T-helper 17 cell (primary cell): ENCODE measurements at regions not wholly inside any gene's neighbourhood (a gene's known extent, or its start where the extent isn't known, plus 50 kb on each side); places are given as distances from the start of the nearest gene placed in this dataset.

Experiments used
- ATAC-seq: fragments of 150-1000 bp; cut with Tn5 transposase; 2 replicates; pipeline ENCODE4 v1.10.0; 2021; ENCODE audit warnings: mild to moderate bottlenecking, moderate library complexity
- DNase-seq, 3 donors: peaks; one replicate each; pipeline versions ENCODE4 v3.0.0 to v3.0.0-alpha.2; 2020 to 2021
- H3K9me3 ChIP-seq: one replicate; pipeline ENCODE4 v1.7.0; 2013; ENCODE audit warnings: low read length, mild to moderate bottlenecking; ENCODE audit not compliant: control insufficient read depth, poor library complexity, severe bottlenecking
- H3K27ac Mint-ChIP-seq: one replicate; pipeline ENCODE4 v1.8.0; 2022; ENCODE audit warnings: mild to moderate bottlenecking, moderate library complexity, mixed read lengths
- H3K27me3 Mint-ChIP-seq: one replicate; pipeline ENCODE4 v1.8.0; 2022; ENCODE audit warnings: mixed read lengths
- H3K36me3 Mint-ChIP-seq: one replicate; pipeline ENCODE4 v1.8.0; 2022; ENCODE audit warnings: low read depth, mixed read lengths
- H3K4me1 Mint-ChIP-seq: one replicate; pipeline ENCODE4 v1.8.0; 2022; ENCODE audit warnings: mild to moderate bottlenecking, mixed read lengths
- H3K4me3 Mint-ChIP-seq: one replicate; pipeline ENCODE4 v1.8.0; 2022; ENCODE audit warnings: mild to moderate bottlenecking, moderate library complexity, mixed read lengths

DNA sequence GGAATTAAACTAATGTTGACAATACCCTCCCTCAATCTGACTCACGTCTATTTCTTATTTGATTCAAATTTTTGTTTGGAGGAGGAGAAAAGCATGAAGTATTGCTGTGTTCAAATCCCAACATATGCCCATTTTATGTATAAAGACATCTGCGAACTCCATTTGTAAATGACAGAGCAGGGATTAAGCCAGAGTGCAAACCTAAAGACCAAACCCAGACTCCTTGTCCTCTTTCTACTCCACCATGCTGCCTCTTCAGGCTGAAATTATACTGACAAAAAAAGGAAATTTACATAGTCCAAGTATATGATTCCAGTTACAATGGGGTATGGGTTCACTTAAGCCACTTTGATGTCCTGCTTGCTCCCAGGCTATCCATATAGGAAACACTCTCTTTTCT is 383.1 kb downstream of the ADRA2A start:
- H3K9me3 ChIP-seq, result no peaks in the 10 kb centered on the region
- H3K27me3 Mint-ChIP-seq, result peaks cover 8% of the 10 kb centered on the region
- ATAC-seq (no peak), DNase-seq (no peak)
- no peaks in the 10 kb centered on the region for H3K36me3 Mint-ChIP-seq
- H3K27ac Mint-ChIP-seq, result no peak overlapping the region
- no peaks in the 10 kb centered on the region for H3K4me1 Mint-ChIP-seq
- no peak overlapping the region for H3K4me3 Mint-ChIP-seq

DNA sequence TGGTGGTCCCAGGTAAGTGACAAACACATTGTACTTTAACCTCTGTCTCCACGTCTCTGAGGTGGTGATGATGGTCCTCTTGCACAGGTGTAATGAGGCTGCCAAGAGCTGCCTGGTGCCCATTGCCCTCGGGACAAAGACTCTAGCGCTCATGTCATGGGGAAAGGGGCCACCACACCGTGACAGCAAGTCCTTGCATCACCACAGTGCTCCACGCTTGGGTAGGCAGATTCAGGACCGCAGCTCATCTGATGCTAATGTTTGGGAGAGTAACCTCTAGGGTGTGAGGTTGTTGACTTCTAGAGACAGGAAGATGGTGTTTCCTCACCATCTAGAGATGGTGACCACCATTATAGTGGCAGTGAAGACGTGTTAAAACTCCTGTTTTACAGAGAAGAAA is 395.6 kb downstream of the ADRA2A start:
- ATAC-seq, result no peak
- Mint-ChIP-seq H3K4me3 (no peak overlapping the region), H3K27me3 (peaks cover 26% of the 10 kb centered on the region), H3K27ac (no peak overlapping the region), H3K4me1 (no peaks in the 10 kb centered on the region), H3K36me3 (no peaks in the 10 kb centered on the region)
- H3K9me3 ChIP-seq, result no peaks in the 10 kb centered on the region
- no peak for DNase-seq

DNA sequence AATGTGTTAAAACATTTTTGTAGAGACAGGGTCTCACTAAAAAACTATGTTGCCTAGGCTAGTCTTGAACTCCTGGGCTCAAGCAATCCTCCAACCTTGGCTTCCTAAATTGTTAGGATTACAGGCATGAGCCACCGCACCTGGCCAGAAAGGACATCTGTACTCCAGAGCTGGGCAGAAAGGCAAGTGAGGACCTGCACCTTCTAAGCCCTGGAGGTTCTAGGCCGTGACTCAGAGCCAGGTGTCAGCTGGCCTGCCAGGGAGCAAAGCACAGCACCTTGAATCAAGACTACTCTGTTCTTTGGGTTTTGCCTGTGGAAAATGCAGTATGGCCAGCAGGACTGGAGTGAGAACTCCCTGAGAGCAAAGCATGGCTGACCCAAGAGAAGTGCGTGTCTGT is 396.5 kb downstream of the ADRA2A start:
- DNase-seq, result no peak
- H3K27me3 Mint-ChIP-seq, result peaks cover 18% of the 10 kb centered on the region
- no peaks in the 10 kb centered on the region for H3K4me1 Mint-ChIP-seq
- no peaks in the 10 kb centered on the region for H3K9me3 ChIP-seq
- no peak overlapping the region for H3K4me3 Mint-ChIP-seq
- no peak overlapping the region for H3K27ac Mint-ChIP-seq
- no peaks in the 10 kb centered on the region for H3K36me3 Mint-ChIP-seq
- no peak for ATAC-seq

DNA sequence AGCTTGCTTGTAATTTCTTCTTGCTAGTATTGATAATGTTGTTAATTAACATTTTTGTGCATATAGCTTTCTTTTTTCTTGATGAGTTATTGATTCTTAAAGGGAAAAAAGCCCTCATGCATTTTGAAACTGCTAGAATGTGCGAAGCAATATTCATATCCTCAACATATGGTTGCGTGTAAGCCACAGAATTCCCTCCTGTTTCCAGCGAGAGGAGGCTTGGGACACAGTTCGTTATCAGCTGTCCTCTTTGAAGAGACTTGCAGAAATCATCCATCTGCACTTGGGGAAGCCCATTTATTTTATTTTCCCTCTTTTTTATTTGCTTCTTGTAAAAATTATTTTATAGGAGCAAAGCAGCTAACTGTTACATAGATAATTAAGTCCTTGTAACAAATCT is 398.0 kb downstream of the ADRA2A start:
- no peaks in the 10 kb centered on the region for H3K9me3 ChIP-seq
- Mint-ChIP-seq H3K27me3 (peaks cover 10% of the 10 kb centered on the region), H3K27ac (no peak overlapping the region), H3K4me3 (no peak overlapping the region), H3K4me1 (no peaks in the 10 kb centered on the region), H3K36me3 (no peaks in the 10 kb centered on the region)
- DNase-seq (no peak), ATAC-seq (no peak)

DNA sequence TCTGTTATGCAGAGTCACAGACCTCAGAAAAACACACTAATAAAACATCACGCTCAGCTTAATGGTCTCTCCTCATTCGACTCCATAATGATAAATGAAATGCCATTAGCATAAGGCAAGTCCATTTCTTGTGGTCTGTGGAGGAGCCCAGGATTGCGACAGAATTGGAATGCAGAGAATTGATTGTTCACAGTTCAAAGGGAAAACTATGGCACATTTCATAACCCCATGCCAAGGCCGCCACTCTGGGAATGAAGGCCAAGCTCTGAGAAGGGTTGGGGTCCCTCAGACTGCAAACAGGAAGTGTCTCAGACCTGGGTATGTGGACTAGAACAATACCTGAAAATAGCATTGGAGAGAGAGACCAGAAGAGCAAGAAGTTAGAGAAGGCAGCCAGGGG is 398.9 kb downstream of the ADRA2A start:
- H3K4me3 Mint-ChIP-seq, result no peak overlapping the region
- no peaks in the 10 kb centered on the region for H3K4me1 Mint-ChIP-seq
- no peak overlapping the region for H3K27ac Mint-ChIP-seq
- no peaks in the 10 kb centered on the region for H3K9me3 ChIP-seq
- DNase-seq, result no peak
- no peak for ATAC-seq
- H3K36me3 Mint-ChIP-seq, result no peaks in the 10 kb centered on the region
- H3K27me3 Mint-ChIP-seq, result peaks cover 15% of the 10 kb centered on the region

DNA sequence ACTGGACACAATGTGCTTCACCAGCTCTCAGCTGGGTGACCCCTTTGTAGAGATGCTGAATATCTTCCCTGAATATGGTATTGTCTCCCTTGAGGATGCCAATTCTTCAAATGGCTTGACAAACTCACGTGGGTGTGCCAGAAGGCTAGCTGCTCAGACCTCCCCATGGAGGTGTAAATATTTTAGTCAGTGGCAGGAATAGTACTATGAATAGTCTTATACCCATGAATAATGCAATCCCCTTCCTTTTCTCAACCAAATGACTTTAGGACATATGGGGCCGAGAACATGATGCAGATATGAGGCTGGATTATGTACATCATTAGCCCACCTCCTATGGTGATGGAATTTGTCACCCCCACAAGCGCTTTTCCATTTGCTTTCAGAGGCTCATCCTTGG is 401.8 kb downstream of the ADRA2A start:
- H3K4me1 Mint-ChIP-seq, result no peaks in the 10 kb centered on the region
- H3K4me3 Mint-ChIP-seq, result no peak overlapping the region
- no peak for DNase-seq
- H3K9me3 ChIP-seq, result no peaks in the 10 kb centered on the region
- no peak for ATAC-seq
- no peak overlapping the region for H3K27ac Mint-ChIP-seq
- H3K36me3 Mint-ChIP-seq, result no peaks in the 10 kb centered on the region
- H3K27me3 Mint-ChIP-seq, result peaks cover 23% of the 10 kb centered on the region

DNA sequence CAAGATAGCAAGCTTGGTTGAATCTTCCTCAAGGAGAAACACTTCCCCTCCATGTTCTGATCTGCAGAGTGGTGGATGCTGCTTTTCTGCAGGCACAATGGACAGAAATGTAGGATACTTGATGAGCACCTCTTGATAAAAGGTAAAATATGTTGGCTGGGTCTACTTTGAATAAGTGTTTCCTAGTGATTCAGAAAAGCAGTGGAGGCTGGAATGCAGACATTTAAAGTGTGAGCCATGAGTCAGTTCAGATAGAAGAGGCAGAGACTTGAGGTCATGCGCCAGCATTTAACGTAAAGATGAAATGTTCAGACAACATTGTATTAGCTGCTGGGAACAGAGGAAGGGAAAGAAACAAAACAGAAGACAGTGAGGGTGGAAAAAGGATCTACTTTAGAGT is 403.1 kb downstream of the ADRA2A start:
- no peaks in the 10 kb centered on the region for H3K36me3 Mint-ChIP-seq
- H3K4me3 Mint-ChIP-seq, result no peak overlapping the region
- H3K4me1 Mint-ChIP-seq, result no peaks in the 10 kb centered on the region

DNA sequence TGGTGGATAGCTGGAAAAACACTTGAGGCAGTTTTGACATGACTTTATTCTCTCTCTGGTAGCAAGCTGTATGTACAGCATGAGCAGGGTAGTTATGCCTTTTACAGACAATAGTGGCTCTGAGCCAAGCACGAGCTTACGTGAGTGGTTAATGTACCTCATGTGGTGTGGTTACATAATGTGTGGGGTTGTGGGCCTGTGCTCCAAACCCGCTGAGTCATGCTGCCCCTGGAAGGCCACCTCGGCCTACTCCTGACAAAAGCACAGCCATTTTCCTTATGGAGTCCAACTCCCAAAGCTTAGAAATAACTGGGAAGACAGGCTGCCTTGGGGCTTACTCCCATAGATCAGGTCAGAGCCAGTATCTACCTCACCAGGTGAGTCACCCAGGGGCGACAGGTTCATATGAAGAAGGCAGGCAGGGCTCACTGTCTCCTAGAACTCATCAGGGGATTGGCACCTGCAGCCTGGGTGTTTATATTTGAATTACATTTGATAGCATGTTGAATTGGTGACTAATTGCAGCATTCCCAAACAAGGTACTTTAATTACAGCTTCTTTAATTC is 404.5 kb downstream of the ADRA2A start:
- ATAC-seq, result no peak
- no peaks in the 10 kb centered on the region for H3K36me3 Mint-ChIP-seq
- H3K27ac Mint-ChIP-seq, result no peak overlapping the region
- no peaks in the 10 kb centered on the region for H3K9me3 ChIP-seq
- no peak overlapping the region for H3K4me3 Mint-ChIP-seq
- peaks cover 19% of the 10 kb centered on the region for H3K27me3 Mint-ChIP-seq
- DNase-seq, result no peak
- H3K4me1 Mint-ChIP-seq, result no peaks in the 10 kb centered on the region

More for the DNA sequence above, 403.1 kb downstream of the ADRA2A start:
- no peaks in the 10 kb centered on the region for H3K9me3 ChIP-seq
- no peak for ATAC-seq
- Mint-ChIP-seq H3K27ac (no peak overlapping the region), H3K27me3 (peaks cover 19% of the 10 kb centered on the region)
- DNase-seq, result no peak

DNA sequence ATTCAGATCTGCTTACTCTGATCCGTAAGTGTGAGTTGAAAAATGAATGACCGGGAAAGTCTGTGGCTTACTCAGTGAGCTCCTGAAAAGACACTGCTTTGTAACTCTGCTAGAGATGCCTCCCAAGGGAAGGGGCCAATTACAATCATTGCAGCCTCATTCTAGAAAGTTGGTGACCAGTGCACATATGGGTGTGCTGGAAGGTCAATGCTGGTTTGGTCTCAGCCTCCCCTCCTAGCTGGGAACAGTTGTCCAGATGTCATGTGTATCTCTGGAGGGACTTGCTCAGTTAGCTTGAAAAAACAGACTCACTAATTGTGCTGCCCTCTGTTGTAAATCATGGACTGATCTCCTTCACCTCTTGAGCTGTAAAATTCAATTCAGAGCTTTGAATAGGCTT is 405.0 kb downstream of the ADRA2A start:
- Mint-ChIP-seq H3K4me3 (no peak overlapping the region), H3K27me3 (peaks cover 19% of the 10 kb centered on the region), H3K4me1 (no peaks in the 10 kb centered on the region), H3K36me3 (no peaks in the 10 kb centered on the region), H3K27ac (no peak overlapping the region)
- DNase-seq, result no peak
- no peaks in the 10 kb centered on the region for H3K9me3 ChIP-seq
- ATAC-seq, result no peak

DNA sequence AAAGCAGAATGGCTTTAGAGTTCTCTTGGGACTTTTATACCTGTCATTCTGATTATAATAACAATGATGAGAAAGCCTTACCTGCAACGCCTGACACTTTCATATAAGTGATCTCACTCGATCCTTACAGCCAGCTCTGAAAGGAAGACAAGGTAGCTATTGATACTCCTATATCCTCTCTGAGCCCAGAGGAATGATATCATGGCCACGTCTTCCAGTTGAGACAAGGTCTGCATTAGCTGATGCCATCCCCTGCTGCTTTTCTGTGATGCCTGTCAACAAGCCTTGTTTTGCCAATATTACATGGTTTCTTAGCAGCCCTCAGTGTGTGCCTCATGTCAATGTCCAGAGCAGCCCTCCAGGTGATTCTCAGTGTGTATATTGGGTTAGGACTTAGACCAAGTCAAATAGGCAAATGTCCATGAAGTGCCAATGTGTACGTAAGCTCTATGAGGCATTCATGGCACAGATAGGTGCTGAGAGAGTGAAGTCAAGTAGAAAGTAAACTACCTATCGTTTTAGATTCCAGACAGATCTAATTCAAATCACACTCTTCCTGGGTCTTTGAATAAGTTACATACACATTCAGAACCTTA is 405.9 kb downstream of the ADRA2A start:
- no peaks in the 10 kb centered on the region for H3K9me3 ChIP-seq
- H3K36me3 Mint-ChIP-seq, result no peaks in the 10 kb centered on the region
- ATAC-seq (no peak), DNase-seq (no peak)
- no peaks in the 10 kb centered on the region for H3K4me1 Mint-ChIP-seq
- no peak overlapping the region for H3K27ac Mint-ChIP-seq
- H3K27me3 Mint-ChIP-seq, result peaks cover 19% of the 10 kb centered on the region
- no peak overlapping the region for H3K4me3 Mint-ChIP-seq

DNA sequence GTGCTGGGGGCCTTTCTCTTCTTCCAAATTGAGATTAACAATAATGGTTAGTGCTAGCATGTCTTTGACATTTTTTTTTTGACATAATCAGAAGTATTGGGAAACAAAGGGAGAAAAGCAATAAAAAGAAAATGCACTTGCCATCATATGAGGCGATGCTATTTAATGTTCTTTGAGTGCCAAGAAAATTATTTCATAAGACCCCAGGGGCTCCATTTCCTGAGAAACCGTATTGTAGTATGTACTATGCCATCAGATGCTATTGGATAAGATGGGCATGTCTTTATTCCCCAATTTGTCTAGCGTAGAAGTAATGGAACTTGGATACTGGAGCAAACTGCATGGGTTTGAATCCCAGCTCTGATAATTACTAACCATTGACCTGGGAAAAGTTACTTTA is 408.9 kb downstream of the ADRA2A start:
- H3K36me3 Mint-ChIP-seq, result peaks cover 3% of the 10 kb centered on the region
- no peaks in the 10 kb centered on the region for H3K9me3 ChIP-seq
- no peak overlapping the region for H3K27ac Mint-ChIP-seq
- ATAC-seq (no peak), DNase-seq (no peak)
- H3K4me3 Mint-ChIP-seq, result no peak overlapping the region
- H3K27me3 Mint-ChIP-seq, result peaks cover 12% of the 10 kb centered on the region
- no peaks in the 10 kb centered on the region for H3K4me1 Mint-ChIP-seq

DNA sequence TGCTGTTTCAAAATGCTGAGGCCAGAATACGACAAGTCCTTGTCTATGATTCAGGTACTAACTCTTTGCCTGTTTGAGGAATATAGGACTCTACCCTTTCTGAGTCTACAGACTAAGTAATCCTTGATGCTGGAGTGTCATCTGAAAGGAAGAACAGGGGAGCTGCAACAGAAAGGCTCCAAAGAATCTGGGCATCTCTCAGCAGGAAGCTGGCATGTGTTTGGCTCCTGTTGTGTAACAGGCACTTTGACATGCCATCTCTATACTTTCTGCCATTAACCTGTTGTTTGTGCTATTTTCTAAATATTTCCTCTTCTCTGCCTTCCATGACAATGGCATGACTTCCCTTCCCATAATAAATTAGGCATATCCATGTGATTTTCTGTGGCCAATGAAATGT is 409.5 kb downstream of the ADRA2A start:
- H3K4me1 Mint-ChIP-seq, result no peaks in the 10 kb centered on the region
- DNase-seq (no peak), ATAC-seq (no peak)
- peaks cover 6% of the 10 kb centered on the region for H3K27me3 Mint-ChIP-seq
- no peaks in the 10 kb centered on the region for H3K9me3 ChIP-seq
- H3K36me3 Mint-ChIP-seq, result peaks cover 3% of the 10 kb centered on the region
- no peak overlapping the region for H3K27ac Mint-ChIP-seq
- H3K4me3 Mint-ChIP-seq, result no peak overlapping the region

DNA sequence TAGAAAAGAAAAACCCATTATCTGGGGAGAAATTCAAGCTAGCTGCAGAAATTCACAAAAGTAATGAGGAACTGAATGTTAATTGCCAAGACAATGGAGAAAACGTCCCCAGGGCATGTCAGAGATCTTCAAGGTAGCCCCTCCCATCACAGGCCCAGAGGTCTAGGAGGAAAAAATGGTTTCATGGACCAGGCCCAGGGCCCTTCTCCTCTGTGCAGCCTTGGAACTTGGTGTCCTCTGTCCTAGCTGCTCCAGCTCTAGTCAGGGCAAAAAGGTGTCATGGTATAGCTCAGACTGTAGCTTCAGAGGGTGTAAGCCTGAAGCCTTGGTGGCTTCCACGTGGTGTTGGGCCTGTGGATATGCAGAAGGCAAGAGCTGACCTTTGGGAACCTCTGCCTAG is 411.8 kb downstream of the ADRA2A start:
- Mint-ChIP-seq H3K27me3 (no peaks in the 10 kb centered on the region), H3K36me3 (peaks cover 3% of the 10 kb centered on the region), H3K27ac (no peak overlapping the region), H3K4me3 (no peak overlapping the region), H3K4me1 (no peaks in the 10 kb centered on the region)
- ATAC-seq, result no peak
- no peak for DNase-seq
- H3K9me3 ChIP-seq, result no peaks in the 10 kb centered on the region

DNA sequence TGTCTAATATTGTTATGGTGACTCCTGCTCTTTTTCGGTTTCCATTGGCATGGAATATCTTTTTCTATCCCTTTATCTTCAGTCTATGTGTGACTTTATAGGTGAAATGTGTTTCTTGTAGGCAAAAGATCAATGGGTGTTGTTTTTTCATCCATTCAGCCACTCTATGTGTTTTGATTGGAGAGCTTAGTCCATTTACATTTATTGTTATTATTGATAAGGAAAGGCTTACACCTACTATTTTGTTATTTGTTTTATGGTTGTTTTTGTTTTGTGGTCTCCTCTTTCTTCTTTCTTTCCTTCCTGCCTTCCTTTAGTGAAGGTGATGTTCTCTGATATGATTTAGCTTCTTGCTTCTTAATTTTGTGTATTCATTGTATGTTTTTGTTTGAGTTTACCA is 414.3 kb downstream of the ADRA2A start:
- DNase-seq (no peak), ATAC-seq (no peak)
- Mint-ChIP-seq H3K27ac (no peak overlapping the region), H3K4me3 (no peak overlapping the region), H3K27me3 (no peaks in the 10 kb centered on the region), H3K36me3 (peaks cover 3% of the 10 kb centered on the region), H3K4me1 (no peaks in the 10 kb centered on the region)
- H3K9me3 ChIP-seq, result no peaks in the 10 kb centered on the region
